Ectodermal cell (in vitro differentiated cells): ENCODE measurements at regions not wholly inside any gene's neighbourhood (a gene's known extent, or its start where the extent isn't known, plus 50 kb on each side); places are given as distances from the start of the nearest gene placed in this dataset.
"Not testable (repeated sequence)": the region's sequence is repeated elsewhere in the genome, so short reads cannot be mapped to it uniquely, and the experiment has no call there.

Experiments used
- H3K27ac ChIP-seq: 2 replicates; pipeline ENCODE4 v1.7.0; 2013; ENCODE audit warnings: mild to moderate bottlenecking, low read depth, low read length; ENCODE audit not compliant: insufficient read depth, poor library complexity, severe bottlenecking
- H3K27me3 ChIP-seq: 2 replicates; pipeline ENCODE4 v1.7.0; 2013; ENCODE audit warnings: mild to moderate bottlenecking, low read length; ENCODE audit not compliant: insufficient read depth, control insufficient read depth, poor library complexity, severe bottlenecking
- H3K36me3 ChIP-seq: one replicate; pipeline ENCODE4 v1.7.0; 2013; ENCODE audit warnings: low read length; ENCODE audit not compliant: control insufficient read depth, insufficient read depth
- H3K4me1 ChIP-seq: one replicate; pipeline ENCODE4 v1.7.0; 2013; ENCODE audit warnings: low read length; ENCODE audit not compliant: control insufficient read depth, insufficient read depth
- H3K4me3 ChIP-seq: 2 replicates; pipeline ENCODE4 v1.7.0; 2013; ENCODE audit warnings: low read depth, low read length, control low read depth; ENCODE audit not compliant: insufficient read depth
- H3K9me3 ChIP-seq: 2 replicates; pipeline ENCODE4 v1.7.0; 2013; ENCODE audit warnings: mild to moderate bottlenecking, low read length, moderate library complexity; ENCODE audit not compliant: control insufficient read depth
- WGBS, 2 experiments: methylation state at CpG; one replicate each; pipeline ENCODE4 v1.1.7; 2013; ENCODE audit warnings: missing lambda C conversion rate in 2 of 2; 5-methylcytosine and 5-hydroxymethylcytosine counted together

GRCh38 chr2:90298126-90298755 is 1606.8 kb downstream of the RPIA start:
- H3K4me3 ChIP-seq, H3K4me1 ChIP-seq, H3K27ac ChIP-seq, H3K36me3 ChIP-seq, H3K9me3 ChIP-seq, H3K27me3 ChIP-seq: not testable (repeated sequence)
- 86 to 93% methylated on average over 1 of the region's 1 CpG for WGBS, 2 experiments

- not testable (repeated sequence) for H3K4me1 ChIP-seq, H3K4me3 ChIP-seq, H3K9me3 ChIP-seq, H3K27me3 ChIP-seq, H3K27ac ChIP-seq, H3K36me3 ChIP-seq
- 75 to 95% methylated on average over 2 of the region's 5 CpGs for WGBS, 2 experiments
Observed at GRCh38 chr2:90298983-90299382, 1607.5 kb downstream of the RPIA start.

- H3K4me1 ChIP-seq, H3K27ac ChIP-seq, H3K9me3 ChIP-seq, H3K4me3 ChIP-seq, H3K36me3 ChIP-seq: not testable (repeated sequence)
- 12 to 18% methylated on average over 28 of the region's 29 CpGs for WGBS, 2 experiments
- peaks cover 14% of the 10 kb centered on the region for H3K27me3 ChIP-seq
Observed at GRCh38 chr2:90322982-90323381, 1631.5 kb downstream of the RPIA start.

GRCh38 chr2:90323612-90324558 is 1632.4 kb downstream of the RPIA start:
- 6 to 13% methylated on average over 129 to 130 of the region's 134 CpGs for WGBS, 2 experiments
- H3K4me1 ChIP-seq, H3K9me3 ChIP-seq, H3K36me3 ChIP-seq, H3K27ac ChIP-seq: not testable (repeated sequence)
- Histone ChIP-seq H3K4me3 (peak overlapping the region; percentile 30), H3K27me3 (peaks cover 14% of the 10 kb centered on the region)

- H3K36me3 ChIP-seq = not testable (repeated sequence)
- WGBS, 2 experiments = 7 to 9% methylated on average over 59 of the region's 59 CpGs
Observed at GRCh38 chr2:90324672-90325071, 1633.2 kb downstream of the RPIA start.

GRCh38 chr2:90325796-90326353 is 1634.4 kb downstream of the RPIA start:
- H3K27me3 ChIP-seq = peaks cover 14% of the 10 kb centered on the region
- 10% methylated on average over 38 to 56 of the region's 74 CpGs for WGBS, 2 experiments
- H3K4me1 ChIP-seq, H3K27ac ChIP-seq, H3K9me3 ChIP-seq, H3K4me3 ChIP-seq, H3K36me3 ChIP-seq: not testable (repeated sequence)

More at GRCh38 chr2:90324672-90325071, 1633.2 kb downstream of the RPIA start:
- Histone ChIP-seq H3K4me3 (peak overlapping the region; percentile 30), H3K27me3 (peaks cover 14% of the 10 kb centered on the region)
- H3K27ac ChIP-seq, H3K4me1 ChIP-seq, H3K9me3 ChIP-seq: not testable (repeated sequence)

- not testable (repeated sequence) for H3K9me3 ChIP-seq, H3K36me3 ChIP-seq, H3K4me1 ChIP-seq, H3K27ac ChIP-seq, H3K4me3 ChIP-seq, H3K27me3 ChIP-seq
- whole genome bisulfite sequencing, 2 experiments = 72 to 82% methylated on average over 5 to 7 of the region's 9 CpGs
Observed at GRCh38 chr2:90355546-90355945, 1664.1 kb downstream of the RPIA start.

GRCh38 chr2:90359344-90359743 is 1667.9 kb downstream of the RPIA start:
- H3K27ac ChIP-seq, H3K9me3 ChIP-seq, H3K4me1 ChIP-seq, H3K4me3 ChIP-seq, H3K27me3 ChIP-seq, H3K36me3 ChIP-seq: not testable (repeated sequence)
- WGBS, 2 experiments = 85 to 87% methylated on average over 6 to 7 of the region's 15 CpGs

- not testable (repeated sequence) for H3K27me3 ChIP-seq, H3K27ac ChIP-seq, H3K4me3 ChIP-seq, H3K9me3 ChIP-seq, H3K4me1 ChIP-seq, H3K36me3 ChIP-seq
- 84% methylated on average over 64 to 67 of the region's 93 CpGs for WGBS, 2 experiments
Observed at GRCh38 chr2:90359887-90360730, 1668.6 kb downstream of the RPIA start.

- not testable (repeated sequence) for H3K36me3 ChIP-seq, H3K4me1 ChIP-seq, H3K27ac ChIP-seq, H3K4me3 ChIP-seq, H3K27me3 ChIP-seq, H3K9me3 ChIP-seq
- 81 to 92% methylated on average over 28 to 30 of the region's 30 CpGs for WGBS, 2 experiments
Observed at GRCh38 chr2:90360731-90361035, 1669.2 kb downstream of the RPIA start.
